NCI-H774 (cell line): ENCODE measurements at regions not wholly inside any gene's neighbourhood (a gene's known extent, or its start where the extent isn't known, plus 50 kb on each side); places are given as distances from the start of the nearest gene placed in this dataset.

Experiments used
- DNase-seq: peaks from one replicate; lab custom pipeline; 2025; lab: John Stamatoyannopoulos, UW

DNA sequence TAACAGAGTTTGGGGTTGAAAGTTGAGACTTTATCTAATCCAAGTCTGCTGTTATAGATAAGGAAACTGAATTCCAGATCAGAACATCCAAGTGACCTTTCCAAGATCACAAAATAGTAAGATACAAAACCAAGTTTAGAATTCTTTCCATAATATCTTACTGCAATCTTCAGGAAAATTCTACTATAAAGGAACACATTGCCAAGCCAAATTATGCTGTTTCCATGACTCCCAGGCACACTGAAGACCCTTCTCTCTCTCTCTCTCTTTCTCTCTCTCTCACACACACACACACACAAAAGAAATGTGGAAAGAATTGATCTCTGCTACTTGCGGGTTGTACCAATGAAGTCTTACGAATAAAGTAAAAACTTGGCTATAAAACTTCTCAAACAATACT is 398.4 kb downstream of the METTL4 start:
- DNase-seq, result no peak

DNA sequence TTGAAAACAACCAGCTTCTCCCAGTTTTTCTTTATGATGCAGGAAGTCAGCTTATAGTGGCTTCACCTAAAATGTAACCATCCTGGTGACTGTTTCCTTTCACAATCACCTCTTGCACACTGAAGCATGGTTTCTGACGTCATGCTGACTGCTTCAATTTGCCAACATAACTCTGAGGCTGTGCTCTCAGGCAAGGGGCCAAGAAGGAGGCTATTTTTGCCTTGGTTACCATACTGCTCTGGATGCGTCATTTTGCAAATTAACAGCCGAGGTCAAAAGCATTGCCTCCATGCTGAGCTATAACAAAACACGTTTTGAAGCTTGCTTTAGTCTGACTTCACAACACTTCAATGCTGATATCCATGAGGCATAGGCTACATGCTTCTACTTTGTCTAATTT is 397.8 kb downstream of the METTL4 start:
- no peak for DNase-seq

DNA sequence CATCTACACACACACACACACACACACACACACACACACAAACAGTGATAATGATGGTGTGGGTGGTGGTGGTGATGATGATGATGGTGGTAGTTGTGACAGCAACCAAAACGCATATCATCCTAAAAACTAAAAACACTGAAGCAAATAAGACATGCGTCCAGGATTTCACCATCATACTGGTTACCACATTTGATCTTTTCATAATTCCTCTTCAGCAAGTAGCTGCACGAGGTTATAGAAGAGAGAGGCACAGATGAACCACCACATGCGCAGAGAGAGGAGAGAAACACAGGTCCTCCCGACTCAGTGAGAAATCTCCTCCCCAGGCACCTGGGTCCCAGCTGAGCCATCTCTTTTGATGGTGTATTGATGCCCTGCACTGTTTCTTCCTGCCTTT is 393.3 kb downstream of the METTL4 start:
- DNase-seq, result no peak

DNA sequence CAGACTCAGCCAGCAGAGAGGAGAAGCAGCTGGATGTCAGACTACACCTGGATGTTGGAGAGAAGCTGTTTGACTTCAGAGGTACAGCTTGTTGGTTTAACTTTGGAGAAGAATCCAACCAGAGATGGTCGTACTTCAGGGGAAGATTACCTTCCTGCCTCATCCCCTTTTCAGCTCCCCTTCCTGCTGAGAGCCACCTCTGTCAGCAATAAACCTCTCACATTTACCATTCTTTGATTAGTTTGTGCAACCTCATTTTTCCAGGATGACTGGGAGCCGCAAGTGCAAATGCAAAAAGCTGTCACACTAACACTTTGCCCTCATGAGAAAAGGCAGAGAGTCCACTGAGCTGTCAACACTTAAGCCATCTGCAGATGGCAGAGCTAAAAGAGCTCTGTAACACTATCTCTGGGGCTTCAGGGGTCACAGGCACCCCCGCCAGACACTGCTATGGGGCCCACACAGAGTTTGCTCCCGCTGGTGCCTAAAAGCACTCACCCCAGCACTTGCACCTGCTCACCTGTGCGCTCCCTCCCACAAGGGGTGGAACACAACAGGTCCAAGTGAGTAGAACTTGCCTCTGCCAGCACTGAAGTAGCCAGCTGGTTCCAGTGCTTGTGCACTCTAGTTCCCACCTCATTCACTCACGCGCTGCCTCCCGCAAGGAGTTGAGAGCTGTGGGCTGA is 391.7 kb downstream of the METTL4 start:
- DNase-seq, result no peak

DNA sequence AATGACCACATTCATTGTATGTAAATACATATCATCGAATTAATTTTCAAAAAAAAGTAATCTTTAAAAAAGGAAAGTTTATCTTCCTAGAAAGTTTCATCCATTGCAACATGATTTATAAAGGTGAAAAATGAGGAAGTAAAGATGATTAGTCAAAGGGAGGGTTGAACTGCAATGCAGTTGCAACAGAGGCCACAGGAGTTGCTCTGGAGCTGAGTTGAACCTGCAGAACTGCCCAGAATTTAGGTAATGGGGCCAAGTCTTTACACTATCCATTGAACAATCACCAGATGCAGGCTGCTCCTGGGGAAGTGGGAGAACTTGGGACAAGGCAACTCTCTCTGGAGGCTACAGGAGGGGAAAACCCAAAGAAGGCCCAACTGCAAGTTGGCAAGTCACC is 390.7 kb downstream of the METTL4 start:
- DNase-seq, result no peak

DNA sequence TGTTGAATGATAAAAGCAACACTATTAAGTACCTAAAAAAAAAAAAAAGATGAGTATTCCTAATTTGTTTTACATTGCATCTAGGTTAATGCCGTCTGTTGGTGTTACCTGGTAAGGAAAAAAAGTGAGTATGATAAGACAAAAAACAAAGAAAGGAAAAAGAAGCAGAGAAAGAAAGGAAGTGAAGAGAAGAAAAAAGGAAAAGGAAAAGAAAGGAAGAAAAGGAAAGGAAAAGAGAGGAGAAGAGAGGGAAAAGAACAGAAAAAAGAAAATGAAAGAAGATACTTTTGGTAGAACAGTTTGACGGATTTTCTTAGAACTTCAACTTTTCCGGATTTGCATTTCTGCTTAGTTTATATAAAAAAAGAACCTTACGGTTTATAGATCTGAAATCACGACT is 387.9 kb downstream of the METTL4 start:
- no peak for DNase-seq

DNA sequence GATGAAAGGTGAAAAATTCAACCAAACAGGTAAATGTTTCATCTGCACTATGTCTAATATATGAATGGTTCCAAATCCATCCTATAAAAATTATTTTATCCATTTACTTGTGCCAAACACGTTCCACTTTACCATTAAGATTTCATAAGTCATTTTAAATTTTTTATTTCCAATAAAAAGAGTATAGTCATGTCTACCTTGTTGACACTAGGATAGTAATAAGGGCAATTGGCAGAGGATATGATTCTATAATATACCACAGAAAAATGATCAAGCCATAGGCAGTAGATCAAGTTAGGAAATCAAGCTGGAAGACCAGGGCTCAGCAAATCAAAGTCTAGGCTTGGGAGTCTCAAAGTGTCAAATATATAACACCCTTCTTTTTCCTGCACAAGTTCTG is 384.3 kb downstream of the METTL4 start:
- no peak for DNase-seq

DNA sequence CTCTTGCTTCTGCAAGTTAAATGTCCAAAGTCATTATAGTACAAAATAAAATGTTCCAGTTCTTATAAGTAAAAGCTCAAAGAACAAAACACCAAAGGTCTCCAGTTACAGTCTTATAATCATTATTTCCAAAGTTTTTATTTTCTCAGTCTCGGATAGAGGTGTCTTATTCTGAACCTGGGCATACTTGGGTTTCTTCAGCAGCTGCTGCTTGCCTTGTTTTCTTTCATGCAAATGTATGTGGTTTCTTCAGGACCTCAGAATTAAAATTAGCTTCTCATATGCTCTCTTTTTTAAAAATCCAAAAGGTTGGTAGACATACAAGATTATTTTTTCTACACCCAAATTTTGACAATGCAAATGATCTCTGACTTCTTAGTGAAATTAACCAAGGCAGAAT is 383.0 kb downstream of the METTL4 start:
- no peak for DNase-seq

DNA sequence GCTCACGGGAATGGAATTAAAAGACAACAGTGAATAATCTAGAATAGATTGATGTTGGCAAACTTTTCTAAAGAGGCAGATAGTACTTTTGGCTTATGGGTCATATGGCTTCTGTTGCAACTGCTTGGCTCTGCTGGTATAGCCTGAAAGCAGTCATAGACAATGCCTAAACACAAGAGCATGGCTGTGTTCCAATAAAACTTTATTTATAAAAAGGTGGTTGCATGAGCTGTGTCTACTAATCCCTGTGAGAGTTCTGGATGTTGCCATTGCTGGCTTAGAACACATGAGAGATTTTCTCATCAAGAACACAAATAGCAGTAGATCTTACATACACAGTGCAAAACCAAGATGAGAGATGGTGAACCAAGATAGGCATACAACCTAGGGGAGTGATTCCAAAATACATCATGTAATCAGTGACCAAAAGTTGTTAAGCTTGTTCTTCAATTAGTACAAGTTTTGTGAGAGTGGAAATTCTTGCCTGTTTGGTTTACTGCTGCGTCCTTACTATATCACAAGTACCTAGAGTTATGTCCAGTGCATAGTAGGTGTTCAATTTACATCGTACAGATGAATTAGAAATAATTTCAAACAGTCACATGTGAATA is 380.0 kb downstream of the METTL4 start:
- DNase-seq, result no peak

DNA sequence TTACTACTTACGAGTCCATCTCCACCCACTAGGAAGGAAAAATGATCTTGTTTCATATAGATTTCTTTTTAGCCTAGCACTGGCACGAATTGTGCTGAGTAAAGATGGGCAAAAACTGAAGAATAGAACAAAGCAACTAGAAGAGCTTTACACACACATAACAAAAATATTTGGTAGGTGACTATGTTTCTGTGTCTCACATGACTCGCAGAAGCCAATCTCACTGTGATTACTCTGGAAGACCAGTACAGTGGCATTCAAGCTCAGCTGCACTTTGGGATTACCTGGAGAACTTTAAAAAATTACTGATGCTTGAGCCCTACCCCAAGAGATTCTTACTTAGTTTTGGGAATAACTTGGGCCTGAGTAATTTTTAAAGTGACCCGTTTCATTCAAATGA is 378.7 kb downstream of the METTL4 start:
- DNase-seq, result no peak

DNA sequence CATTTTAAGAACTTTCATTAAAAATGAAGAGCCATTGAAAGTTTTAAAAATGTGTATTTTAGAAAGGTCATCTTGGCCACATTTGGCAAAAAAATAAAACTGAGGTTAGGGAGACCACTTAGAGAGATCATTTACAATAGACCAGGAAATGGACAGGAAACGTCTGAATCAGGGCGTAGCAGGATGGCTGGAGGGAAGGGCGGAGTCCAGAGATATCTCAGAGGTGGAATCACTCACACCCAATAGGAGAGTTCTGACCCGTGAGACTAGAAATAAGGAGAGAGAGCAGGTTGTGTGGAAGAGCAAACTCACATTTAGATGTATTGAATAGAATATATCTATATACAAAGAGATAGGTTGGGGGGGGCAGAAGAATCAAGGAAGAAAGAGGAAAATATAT is 373.4 kb downstream of the METTL4 start:
- no peak for DNase-seq

DNA sequence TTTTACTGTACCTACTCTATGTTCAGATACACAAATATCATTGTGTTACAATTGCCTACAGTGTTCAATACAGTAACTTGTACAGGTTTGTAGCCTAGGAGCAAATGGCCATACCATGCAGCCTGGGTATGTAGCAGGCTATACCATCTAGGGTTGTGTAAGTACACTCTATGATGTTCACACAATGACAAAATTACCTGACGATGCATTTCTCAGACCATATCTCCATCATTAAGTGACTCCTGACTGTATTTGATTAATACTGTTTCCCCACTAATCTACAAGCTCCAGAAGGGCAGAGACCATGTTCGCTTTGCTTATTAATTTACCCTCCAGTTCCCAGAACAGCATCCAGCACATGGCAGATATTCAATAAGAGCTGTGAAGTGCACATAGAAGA is 372.2 kb downstream of the METTL4 start:
- no peak for DNase-seq

DNA sequence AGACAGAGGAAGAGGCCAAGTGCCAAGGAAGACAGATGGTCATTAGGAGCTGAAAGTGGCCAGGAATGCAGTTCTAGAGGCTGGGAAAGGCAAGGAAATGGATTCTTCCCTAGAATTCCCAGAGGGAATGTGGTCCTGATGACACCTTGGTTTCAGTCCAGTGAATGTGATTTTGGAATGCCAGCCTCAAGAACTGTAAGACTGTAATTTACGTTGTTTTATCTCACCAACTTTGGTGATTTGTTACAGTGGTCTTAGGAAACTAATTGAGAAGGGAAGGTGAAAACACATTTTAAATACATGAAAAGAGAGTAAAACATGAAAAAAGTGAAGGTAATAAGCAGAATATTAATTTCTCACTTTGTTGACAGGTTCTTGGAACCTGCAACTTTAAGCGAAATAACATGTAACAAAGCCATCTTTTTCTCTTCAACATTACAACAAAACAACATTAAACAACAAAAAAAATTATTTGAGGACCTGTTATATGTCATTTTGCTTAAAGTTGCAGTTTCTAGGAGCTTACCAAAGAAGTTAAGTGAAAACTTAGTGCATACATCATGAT is 370.2 kb downstream of the METTL4 start:
- DNase-seq, result no peak

DNA sequence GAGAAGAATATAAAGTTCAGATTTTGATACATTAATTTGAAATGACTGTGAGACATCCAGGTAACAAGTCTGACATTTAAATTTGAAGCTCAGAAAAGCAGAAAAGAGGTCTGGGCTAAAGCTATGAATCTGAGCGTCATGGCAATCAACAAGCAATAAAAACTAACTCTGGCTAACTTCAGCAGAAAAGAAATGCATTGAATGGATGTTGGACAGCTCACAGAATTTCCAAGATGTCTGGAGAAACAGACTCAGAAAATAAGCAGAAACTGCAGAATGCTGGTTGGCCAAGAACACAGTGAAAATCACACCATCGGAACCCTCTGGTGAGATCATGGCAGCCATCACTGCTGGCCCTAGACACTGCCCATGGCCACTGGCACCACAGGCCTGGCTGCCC is 366.6 kb downstream of the METTL4 start:
- DNase-seq, result no peak

DNA sequence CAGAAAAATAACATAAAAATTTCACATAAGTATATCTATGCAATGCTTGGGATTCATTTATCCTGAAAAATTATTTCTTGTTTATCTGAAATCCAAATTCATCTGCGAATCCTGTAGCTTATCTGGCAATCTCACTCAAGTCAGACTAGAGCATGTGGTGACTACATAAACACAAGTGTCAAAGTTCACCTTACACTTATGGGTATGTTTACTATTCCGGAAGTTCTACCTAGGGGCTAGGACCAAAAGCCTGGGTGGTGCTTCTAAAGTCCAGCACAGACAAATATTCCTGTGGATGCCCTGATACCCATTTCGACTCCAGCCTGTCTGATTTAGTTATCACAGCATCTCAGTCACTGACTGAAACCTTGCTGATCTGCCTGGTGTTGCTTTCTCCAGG is 364.0 kb downstream of the METTL4 start:
- DNase-seq, result no peak

DNA sequence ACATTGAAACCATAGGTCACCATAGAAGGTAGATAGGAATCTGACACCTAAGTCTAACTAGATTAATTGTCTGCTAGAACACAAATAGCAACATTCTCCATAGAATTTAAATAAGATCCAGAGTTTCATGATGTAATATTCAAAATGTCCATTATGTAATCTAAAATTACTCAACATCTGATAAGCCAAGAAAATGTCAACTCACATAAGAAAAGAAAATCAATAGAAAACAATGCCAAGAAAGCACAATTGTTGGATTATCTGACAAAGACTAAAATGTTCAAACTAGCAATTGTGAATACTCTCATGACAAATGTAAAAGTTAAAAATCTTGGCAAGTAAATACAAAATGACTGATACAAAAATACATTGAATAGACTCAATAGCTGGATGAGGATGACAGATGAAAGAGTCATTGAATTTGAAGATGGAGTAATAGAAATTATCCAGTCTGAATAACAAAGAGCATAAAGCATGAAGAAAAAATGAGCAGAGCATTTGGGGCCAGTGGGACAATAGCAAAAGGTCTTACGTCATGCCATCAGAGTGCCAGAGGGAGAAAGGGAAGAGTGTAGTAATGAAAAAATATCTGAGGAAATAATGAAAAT is 358.6 kb downstream of the METTL4 start:
- no peak for DNase-seq

DNA sequence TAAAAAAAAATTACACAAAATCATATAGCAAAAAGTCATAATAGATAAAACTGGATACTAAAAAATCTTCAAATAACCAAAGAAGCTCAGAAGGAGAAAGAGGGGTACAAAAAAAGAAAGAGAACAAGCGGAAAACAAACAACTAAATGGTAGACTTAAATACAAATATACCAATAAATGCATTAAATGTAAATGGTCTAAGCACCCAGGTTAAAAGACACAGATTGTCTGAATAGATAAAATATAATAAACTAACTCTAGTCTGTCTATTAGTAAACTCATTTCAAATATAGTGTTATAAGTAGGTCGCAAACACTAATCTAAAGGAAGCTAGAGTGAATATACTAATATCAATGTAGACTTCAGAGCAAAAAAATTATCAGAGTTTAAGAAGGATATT is 357.4 kb downstream of the METTL4 start:
- DNase-seq, result no peak

DNA sequence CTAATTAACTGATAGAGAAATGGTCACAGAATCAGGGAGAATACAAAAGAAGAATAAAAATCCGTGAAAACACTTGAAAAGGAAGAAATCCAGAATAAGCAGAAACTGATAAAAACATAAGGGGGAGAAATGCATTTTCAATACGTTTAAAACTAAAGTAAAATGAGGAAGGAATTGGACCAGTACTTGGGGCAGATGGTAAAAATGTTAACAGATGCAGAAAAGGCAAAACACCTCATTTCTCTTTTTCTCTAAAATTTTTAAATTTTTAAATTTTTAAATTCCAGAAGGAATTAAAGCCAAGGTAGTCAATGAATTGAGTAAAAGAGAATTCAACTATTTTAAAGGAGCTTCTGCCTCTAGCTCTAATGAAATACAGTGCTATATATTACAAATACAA is 353.9 kb downstream of the METTL4 start:
- no peak for DNase-seq

DNA sequence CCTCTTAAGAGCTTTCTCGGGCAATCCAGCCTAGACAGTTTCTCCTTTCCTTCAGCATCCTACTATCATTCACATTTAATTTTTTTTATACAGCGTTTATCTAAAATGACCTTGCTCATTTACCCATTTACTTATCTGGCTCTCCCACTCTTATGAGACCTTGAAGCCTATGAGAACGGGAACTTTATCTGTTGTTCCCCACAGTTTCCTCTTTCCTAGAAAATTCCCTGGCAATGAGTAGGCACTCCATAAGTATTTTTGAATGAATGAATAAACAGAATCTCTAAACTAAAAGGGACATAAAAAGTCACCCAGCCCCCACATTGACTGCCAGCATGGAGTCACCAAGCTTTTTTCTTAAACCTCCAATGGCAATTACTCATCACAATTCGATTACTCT is 353.2 kb downstream of the METTL4 start:
- no peak for DNase-seq

DNA sequence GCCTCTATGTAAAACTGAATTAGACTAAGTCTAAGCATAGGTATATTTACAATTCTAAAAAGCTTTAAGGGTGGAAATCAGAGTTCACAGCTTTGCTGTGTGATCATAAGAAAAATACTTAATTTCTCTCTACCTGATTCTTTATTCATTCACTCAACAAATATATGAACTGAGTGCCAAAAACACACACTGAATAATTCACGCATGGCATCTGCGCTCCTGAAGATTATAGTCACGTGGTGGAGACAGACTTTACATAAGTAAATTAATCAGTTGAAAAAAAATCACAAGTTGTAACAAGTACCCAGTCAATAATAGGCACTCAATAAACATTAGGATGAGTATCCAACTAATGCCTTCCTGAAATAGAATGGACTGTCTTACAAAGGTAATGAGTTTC is 351.6 kb downstream of the METTL4 start:
- no peak for DNase-seq

DNA sequence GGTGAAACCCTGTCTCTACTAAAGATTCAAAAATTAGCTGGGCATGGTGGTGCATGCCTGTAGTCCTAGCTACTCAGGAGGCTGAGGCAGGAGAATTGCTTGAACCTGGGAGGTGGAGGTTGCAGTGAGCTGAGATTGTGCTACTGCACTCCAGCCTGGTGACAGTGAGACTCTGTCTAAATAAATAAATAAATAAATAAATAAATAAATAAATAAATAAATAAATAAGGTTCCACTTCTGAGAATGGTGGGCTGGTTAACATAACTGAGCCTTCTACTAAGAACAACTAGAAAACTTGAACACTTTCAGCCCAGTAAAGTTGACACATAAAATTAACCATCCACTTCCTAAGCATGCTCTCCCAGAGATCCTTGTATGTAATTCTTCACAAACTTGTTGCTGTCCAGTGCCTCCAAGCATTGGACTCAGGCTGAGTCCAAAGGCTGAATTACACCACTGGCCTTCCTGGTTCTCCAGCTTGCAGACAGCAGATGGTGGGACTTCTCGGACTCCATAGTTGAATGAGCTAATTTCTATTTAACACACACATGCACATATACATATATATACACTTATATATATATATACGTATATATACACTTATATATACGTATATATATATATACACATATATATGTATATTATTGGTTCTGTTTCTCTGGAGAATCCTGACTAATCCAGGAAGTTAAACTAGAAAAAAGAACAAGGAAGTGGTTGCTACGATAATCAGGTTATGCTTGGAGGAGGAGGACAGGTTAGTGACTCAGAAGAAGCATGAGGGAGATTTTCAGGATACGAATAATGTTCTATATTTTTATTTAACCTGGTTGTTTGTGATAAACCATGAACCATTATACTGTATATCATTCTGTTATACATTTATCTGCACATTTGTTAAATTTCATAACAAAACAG is 348.8 kb downstream of the METTL4 start:
- no peak for DNase-seq

DNA sequence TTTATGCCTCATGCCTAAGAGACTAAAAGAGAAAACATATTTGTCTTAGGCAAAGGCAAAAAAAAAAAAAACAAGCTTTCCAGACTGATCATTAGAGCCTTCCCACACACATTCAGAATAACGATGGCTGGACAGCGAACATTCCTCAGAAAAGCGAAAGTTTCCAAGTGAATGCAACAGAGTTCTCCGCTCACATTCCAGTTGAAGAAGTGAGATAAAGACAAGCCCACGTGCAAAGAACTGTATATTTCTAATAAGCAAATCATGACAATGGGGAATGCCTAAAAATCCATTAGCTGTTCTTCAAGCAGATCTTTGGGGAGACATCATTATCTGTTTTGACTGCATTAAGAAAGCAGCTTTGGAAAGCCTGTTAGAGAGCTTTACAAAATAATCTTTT is 347.9 kb downstream of the METTL4 start:
- no peak for DNase-seq
